ENCODE measurements at regions not wholly inside any gene's neighbourhood (a gene's known extent, or its start where the extent isn't known, plus 50 kb on each side); places are given as distances from the start of the nearest gene placed in this dataset.

GRCh38 chr11:115889712-115890111 lies 385.5 kb upstream of the CADM1 start:
- H3K36me3 ChIP-seq = no peaks in the 10 kb centered on the region
- DNase-seq = no peak

GRCh38 chr11:115887727-115888126 lies 383.5 kb upstream of the CADM1 start:
- Histone ChIP-seq H3K4me1 (no peaks in the 10 kb centered on the region), H3K27ac (no peak overlapping the region), H3K36me3 (no peaks in the 10 kb centered on the region), H3K9me3 (no peaks in the 10 kb centered on the region), H3K27me3 (peaks cover 0 to 2% of the 10 kb centered on the region in 2 donors), H3K4me3 (no peak overlapping the region)
- no peak for TF ChIP-seq CTCF (IDR thresholded peaks at IDR 0.05)
- intact Hi-C loops (cut with DNase I; ENCODE audit: low total_unique reads) = no loop called here
- DNase-seq = no peak

More at GRCh38 chr11:115889712-115890111, 385.5 kb upstream of the CADM1 start:
- peaks cover 0 to 2% of the 10 kb centered on the region in 2 donors for H3K27me3 ChIP-seq
- H3K9me3 ChIP-seq = no peaks in the 10 kb centered on the region
- intact Hi-C loops (cut with DNase I; ENCODE audit: low total_unique reads) = no loop called here
- no peak overlapping the region for H3K27ac ChIP-seq
- H3K4me1 ChIP-seq = no peaks in the 10 kb centered on the region
- TF ChIP-seq CTCF (IDR thresholded peaks at IDR 0.05) = no peak
- H3K4me3 ChIP-seq = no peak overlapping the region

- H3K9me3 ChIP-seq = no peaks in the 10 kb centered on the region
- H3K36me3 ChIP-seq = no peaks in the 10 kb centered on the region
- TF ChIP-seq CTCF (IDR thresholded peaks at IDR 0.05) = no peak
- intact Hi-C loops (cut with DNase I; ENCODE audit: low total_unique reads) = no loop called here
- peaks cover 0 to 2% of the 10 kb centered on the region in 2 donors for H3K27me3 ChIP-seq
- H3K4me1 ChIP-seq = no peaks in the 10 kb centered on the region
- H3K27ac ChIP-seq = no peak overlapping the region
- no peak overlapping the region for H3K4me3 ChIP-seq
- DNase-seq = no peak
Measured at GRCh38 chr11:115887316-115887715, 383.1 kb upstream of the CADM1 start.

GRCh38 chr11:115886422-115886733 lies 382.2 kb upstream of the CADM1 start:
- H3K9me3 ChIP-seq = peaks cover 0 to 1% (median under 1%) of the 10 kb centered on the region in 3 donors
- intact Hi-C loops (cut with DNase I; ENCODE audit: low total_unique reads) = no loop called here
- no peak overlapping the region for H3K27ac ChIP-seq
- no peak for TF ChIP-seq CTCF (IDR thresholded peaks at IDR 0.05)
- peaks cover 0 to 2% of the 10 kb centered on the region in 2 donors for H3K27me3 ChIP-seq
- no peak overlapping the region for H3K4me3 ChIP-seq
- no peaks in the 10 kb centered on the region for H3K36me3 ChIP-seq
- DNase-seq = no peak
- no peaks in the 10 kb centered on the region for H3K4me1 ChIP-seq

GRCh38 chr11:115885535-115886421 lies 381.6 kb upstream of the CADM1 start:
- peaks cover 0 to 2% of the 10 kb centered on the region in 2 donors for H3K27me3 ChIP-seq
- H3K27ac ChIP-seq = no peak overlapping the region
- no peak overlapping the region for H3K4me3 ChIP-seq
- no peaks in the 10 kb centered on the region for H3K4me1 ChIP-seq
- intact Hi-C loops (cut with DNase I; ENCODE audit: low total_unique reads) = no loop called here
- peaks cover 0 to 7% (median 6%) of the 10 kb centered on the region in 3 donors for H3K9me3 ChIP-seq
- no peaks in the 10 kb centered on the region for H3K36me3 ChIP-seq
- no peak for DNase-seq
- no peak for TF ChIP-seq CTCF (IDR thresholded peaks at IDR 0.05)
